Left kidney (tissue), 1 donor: ENCODE measurements at regions not wholly inside any gene's neighbourhood (a gene's known extent, or its start where the extent isn't known, plus 50 kb on each side); places are given as distances from the start of the nearest gene placed in this dataset.
"Not testable (repeated sequence)": the region's sequence is repeated elsewhere in the genome, so short reads cannot be mapped to it uniquely, and the experiment has no call there.

ENCODE experiments used
- DNase-seq: peaks from one replicate; pipeline ENCODE4 v3.0.0-alpha.2; 2013

DNA sequence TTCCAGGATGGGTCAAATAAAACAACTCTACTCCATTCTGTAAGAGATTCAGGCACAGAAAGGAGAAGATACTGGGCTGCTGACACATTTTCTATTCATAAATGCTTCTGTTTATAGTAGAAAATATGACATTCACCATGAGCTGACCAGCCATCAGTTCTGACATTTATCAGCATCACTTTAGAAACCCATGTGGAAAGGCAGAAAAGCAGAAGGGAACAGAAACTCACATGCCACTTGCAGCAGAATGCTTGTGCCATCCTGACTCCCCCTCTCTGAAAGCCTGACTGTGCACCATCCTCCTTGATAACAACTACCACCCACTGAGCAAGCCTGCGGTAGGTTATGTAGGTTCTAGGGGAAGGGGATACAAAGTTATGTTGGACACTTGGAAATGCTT, 527.7 kb downstream of the TTLL7 start:
- not testable (repeated sequence) for DNase-seq

DNA sequence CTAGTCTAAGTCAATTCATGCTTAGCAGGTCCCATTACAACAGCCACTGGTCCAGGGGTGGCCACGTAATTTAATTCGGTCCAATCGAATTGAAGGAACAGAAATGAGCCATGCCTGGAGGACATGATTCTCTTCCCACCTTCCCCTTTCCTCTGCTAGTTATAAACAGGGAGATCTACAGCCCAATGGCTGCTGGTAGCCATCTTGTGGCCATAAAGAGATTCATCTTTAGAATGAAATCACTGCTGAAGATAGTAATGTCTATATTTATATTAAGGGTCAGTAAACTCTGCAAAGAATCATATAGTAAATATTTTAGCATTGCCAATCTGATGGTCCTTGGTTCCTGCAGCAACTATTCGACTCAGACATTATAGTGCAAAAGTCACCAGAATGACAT, 530.6 kb downstream of the TTLL7 start:
- not testable (repeated sequence) for DNase-seq

DNA sequence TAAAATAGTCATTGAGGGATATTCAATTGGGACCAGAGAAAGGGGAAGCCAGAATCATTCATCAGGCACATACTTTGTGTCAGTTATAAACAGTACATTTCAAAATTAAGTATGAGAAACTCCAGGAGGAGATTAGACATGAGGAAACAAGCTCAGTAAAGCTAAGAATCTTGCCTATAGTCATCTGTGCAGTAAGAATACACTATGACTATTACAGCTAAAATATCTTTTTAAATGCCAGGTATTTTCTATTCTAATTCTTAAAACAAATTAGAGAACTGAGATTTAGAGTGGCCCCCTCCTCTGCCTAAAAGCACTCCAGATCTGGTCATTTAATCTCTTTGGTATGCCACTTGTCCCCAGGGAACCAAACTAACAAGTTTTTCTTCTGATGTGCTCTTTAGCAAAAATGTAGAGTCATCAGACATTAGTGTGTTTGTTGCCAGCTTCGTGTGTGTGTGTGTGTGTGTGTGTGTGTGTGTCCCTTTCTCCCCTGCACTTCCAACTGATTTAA, 541.1 kb downstream of the TTLL7 start:
- peak; percentile 17 for DNase-seq

DNA sequence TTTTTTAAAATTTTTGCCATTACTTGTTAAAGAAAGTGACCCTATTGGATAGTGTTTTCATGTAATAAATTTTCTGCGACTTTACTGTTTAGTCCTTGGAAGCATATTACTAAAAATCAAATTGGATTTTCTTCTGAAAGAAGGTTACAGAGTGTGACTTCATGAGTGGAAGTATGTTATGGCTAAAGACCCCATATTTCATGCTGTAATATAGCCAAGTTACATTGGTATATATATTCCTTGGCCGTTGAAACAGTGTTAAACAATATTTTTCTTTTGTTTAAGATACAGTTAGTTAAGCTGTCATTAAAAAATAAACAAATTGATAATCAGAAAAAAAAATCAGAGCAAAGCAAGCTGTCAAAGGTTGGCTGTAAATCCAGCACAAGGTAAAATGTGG, 541.7 kb downstream of the TTLL7 start:
- DNase-seq: not testable (repeated sequence)

DNA sequence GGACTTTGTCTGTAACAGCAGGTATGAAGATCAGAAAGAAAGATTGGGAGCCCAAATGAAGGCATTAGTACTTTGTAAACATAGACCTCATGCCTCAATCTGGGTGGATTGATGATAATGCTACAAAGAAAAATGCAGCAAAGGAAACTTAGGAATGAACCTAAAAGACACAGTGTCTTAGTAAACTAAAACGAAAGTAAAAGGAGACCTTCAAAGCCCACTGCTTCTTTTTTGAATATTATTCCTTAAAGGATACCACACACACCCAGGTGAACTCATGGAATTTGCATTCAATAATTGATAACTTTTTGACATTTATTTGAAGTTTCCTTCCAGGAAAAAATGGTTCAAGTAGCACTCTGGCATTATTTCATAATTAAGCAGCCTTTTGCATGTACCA, 543.2 kb downstream of the TTLL7 start:
- DNase-seq: not testable (repeated sequence)

DNA sequence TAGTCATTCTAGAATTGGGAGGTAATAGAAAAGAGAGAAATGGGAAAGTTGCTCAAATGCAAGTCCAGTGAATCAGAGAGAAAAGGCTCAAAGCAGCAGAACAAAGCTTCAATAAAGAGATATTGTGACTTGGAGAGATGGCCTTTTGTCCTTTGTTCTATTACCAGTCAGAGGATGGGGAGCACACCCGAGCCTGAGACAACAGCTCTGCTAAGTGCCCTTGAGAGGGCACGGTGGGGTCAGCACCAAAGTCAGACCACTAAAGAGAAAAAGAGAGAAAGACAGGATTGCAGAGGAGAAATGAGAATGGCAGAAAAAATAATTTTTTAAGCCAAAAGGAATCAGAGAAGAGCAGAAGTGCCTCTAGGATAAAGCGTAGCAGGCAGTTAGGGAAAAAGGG, 553.1 kb downstream of the TTLL7 start:
- DNase-seq: not testable (repeated sequence)

DNA sequence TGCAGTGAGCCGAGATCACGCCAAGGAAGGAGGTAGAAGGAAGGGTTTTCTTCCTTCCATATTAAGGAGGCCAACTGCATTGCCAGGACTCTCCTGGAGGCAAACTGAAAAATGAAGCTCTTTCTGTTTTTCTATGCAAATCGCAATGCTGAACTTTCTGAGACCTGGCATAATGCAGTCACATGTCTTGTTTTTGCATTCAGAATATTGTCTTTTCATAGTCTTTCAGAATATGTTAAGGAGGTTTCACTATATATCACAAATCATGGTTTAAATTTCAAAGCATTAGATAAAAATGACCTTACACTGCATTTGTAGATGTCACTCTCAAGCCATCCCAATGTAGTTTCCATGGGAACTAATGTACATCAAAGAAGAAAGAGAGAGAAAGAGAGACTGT, 556.5 kb downstream of the TTLL7 start:
- not testable (repeated sequence) for DNase-seq

DNA sequence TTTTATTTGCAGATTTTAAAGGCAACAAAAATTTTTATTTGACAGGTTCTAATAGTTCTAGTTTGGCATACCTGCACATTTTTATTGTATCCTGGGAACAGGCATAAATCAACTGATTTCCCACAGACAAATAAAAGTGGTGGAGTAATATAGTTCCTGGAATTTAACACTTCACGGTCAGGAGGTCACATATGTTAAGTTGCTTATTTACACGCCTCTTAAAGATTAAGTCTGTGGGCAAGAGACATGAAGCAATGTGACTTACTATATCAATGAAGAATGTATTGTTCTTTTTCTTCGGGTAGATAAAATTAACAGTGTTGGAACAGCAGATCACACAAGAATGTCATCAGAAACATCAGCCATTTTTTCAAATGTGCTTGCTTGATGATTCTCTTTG, 558.3 kb downstream of the TTLL7 start:
- DNase-seq: not testable (repeated sequence)

DNA sequence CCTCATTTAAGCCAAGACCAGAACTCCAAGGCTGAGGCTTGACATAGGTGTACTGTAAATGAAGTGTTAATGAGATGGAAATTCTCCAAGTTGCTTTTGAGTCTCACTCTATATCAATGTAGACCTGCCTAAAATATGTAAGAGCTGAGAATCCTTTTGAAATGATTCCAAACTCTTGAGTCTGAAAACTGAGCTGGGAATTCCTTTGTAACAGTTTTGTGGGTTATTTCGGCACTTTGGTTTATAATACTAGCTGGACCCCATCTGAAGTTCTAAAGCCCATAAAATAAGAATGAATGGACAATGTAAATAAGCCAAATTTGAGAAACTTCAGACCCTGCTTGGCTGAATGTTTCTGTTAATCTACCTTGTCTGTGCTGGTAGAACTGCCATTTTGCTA, 558.9 kb downstream of the TTLL7 start:
- DNase-seq: not testable (repeated sequence)

DNA sequence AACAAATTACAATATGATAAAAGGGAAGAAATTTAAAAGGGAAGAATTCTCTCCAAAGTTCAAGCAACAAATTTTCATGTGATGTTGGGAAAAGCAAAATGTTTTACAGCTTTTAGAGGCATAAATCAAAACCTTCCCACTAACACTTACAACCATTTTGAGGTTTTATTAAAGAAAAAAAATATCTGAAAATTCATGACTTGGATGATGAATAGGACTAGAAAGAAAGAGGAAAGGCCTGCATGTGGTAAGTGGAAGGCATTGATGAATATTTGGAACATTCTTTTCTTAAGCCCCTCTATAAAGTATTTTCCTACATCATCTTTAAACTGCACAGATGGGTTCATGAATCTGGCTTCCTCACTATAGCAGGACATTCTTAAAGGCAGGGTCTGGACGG, 560.6 kb downstream of the TTLL7 start:
- not testable (repeated sequence) for DNase-seq

DNA sequence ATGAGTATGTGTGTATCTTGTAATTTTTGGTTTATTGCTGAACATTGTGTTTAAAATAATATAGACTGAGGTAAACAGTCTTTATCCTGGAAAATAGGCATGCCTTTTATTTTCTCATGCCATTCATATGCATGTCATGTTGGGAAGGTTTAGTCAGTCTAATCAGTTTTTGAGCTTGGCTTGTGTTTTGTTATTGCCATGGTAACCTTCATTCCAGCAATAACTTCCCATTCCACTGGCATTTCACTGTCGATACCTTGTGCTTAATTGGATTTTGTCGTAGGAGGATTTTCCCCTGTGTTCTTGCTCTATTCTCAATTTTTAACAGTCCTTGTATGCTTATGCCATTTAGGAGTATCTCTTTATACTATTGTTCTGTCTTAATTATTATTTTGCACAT, 563.6 kb downstream of the TTLL7 start:
- DNase-seq: not testable (repeated sequence)

DNA sequence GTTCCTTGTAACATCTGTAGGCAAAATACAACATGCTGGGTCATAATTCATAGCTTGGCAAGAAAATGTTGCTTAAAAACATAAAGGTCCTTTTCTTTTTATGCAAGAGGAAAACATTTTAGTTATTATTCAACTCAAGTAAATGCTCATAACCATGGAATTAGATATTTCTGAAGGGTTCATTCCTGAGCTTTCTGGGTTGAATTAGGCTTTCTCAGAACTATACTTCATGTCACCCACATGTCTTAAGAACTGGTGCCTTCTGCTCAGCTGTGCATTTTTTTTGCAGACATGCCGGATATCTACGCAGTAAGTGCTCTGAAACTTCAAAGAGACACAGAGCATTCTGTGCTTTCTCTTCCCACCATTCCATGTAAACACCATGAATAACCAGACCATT, 571.4 kb downstream of the TTLL7 start:
- not testable (repeated sequence) for DNase-seq

DNA sequence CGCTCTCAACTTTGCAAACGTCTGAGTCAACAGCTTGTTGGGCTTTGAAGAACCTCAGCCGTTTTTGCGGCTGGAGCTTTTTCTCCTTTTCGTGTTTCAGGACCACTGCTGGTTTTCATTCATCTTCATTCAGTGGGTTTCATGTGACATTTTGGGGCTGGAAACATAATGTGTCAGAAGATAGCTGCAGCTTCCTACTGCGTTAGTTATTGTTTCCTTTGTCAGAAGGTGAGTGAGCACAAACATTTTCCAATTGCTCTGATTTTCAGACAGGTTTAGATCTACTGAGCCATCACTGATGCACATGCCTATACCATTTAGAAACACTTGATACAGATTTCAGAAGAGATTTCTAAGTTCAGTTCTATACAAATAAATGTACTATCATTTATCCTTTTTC, 575.5 kb downstream of the TTLL7 start:
- not testable (repeated sequence) for DNase-seq

DNA sequence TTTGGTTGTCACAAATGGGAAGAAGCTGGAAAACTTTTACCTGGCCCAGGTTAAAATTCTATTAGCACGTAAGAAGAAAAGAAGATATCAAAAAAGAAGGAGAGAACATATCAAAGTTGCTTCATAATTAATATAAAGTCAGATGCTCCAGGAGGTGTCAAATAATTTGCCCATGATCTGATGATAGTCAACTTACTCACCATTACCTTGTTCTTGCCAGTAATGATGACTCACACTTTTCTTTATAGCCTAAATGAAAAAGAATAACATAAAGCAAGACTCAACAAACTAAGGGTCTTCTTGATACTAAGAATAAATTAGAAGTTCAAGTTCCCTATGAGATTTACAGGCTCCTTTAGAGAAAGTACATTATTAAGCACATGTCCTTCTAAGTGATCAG, 580.4 kb downstream of the TTLL7 start:
- no peak for DNase-seq

DNA sequence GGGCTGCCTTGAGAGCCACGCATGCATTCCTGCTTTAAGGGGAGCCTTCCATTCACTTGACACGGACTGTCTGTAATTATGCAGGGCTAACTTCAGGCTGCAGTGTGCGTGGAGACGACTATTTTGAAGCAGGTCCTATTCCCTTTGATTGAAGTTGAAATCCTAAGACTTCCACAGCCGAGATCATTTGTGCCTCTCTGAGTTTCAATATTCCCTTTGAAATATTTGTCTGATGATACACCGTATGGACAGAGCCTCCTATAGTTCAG, 585.2 kb downstream of the TTLL7 start:
- DNase-seq: not testable (repeated sequence)

DNA sequence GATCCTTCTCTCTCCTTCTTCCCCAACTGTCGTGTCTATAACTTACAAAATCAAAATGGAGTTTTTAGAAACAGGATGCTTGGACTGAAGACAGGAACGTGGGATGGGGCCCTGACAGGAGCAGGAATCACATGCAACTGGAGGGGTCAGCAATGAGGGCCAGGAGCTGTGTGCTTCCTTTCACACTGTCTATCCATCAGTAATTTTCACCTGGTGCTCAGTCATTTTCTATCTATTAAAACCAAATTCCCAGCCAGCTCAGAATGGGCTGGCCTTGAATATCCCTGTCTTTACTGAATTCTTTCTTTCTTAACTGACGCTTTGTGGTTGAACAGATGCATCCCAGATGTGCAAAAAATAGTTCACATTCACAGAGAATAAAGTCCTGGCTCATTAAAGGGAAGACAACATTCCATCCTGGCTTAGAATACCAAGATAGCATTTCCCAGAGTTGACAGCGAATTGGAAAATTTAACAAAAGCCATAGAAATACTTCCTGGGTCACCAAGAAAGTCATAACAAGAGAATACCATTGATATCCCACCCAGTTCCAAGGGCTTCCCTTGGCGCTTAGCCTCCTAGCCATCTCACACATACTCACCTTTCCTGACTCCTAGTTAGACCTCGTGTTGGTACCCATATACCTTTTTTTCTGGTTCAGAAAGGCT, 588.1 kb downstream of the TTLL7 start:
- DNase-seq: not testable (repeated sequence)

DNA sequence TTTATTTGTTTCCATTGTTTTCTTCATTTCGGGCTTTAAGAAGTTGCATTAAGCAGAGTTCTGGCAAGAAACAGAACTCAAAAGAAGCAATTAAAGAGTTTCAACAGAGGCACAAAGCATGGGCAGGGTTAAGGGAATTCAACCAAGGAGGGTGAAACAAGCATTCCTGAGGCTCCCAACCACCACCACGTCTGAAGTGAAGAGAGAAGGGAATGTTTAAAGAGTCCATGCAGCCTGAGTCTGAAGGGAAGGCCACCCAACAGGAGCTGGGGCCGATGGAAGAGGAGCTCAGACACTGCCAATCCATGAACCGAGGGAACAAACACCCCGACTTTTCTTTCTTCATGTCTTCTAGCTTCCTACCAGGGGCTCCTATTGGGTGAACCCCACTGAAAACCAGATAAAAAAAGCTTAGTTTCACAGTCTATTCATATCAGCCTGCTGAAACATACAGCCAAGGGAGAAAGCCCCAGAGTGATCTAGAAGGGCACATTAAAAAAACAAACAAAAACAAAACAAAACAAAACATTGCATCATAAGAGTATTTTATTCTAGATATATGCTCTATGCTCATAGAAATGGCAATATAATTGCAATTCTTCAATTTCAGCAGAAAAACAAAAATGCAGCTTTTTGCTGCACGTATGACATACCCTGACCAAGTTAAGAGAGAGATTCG, 592.1 kb downstream of the TTLL7 start:
- DNase-seq: not testable (repeated sequence)

DNA sequence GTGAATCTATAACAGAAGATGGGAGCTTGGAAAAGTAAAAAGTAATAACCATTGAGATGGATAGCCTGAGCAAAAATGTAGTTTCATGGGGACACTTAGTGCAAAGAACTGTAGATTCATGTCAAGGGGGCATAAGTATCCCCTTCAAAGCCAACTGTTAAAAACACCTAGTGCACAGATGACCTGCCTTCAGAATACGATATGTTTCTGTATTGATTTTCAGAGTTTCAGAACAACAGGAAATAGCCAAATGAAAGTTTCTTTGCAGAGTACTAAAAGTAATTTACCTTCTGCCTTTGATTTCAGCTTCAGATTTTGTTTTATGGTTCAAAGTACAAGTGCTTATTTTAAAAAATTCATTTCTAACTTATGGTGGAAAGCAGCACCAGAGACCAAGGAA, 593.1 kb downstream of the TTLL7 start:
- not testable (repeated sequence) for DNase-seq

DNA sequence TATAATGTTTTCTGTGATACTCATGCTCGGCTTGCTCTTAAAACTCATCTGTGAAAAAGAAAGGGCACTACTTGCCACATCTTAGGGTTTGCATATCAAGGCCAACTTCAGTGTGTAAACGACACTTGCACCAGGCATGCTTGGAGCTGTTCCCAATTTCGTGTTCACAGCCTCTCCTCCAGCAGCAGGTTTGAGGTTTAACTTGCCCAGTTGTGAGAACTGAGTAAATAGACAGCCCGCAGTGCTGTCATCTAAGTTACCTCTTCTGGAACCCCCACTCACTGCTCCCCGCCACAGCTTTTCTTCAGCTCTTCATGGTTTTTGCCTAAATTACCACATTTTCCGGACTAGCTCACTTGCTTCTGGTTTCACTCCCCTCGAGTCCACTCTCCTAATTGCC, 595.4 kb downstream of the TTLL7 start:
- not testable (repeated sequence) for DNase-seq

DNA sequence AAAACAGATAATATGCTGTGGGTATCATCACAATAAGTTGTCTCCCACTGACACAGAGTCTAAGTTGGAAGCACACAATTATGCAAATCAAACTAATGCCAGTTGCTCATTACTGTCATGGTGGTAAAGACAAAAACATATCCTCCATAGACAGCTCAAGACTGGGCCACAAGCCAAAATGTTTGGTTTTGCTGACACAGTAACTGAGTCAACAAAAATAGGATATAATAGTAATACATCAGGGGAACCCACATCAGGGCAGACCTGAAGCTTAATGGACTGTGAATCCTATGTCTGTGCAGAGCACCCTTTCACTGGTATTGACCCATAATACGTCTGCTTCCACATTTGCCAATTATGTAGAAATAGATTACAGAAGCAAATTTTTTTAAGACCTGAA, 597.8 kb downstream of the TTLL7 start:
- not testable (repeated sequence) for DNase-seq

DNA sequence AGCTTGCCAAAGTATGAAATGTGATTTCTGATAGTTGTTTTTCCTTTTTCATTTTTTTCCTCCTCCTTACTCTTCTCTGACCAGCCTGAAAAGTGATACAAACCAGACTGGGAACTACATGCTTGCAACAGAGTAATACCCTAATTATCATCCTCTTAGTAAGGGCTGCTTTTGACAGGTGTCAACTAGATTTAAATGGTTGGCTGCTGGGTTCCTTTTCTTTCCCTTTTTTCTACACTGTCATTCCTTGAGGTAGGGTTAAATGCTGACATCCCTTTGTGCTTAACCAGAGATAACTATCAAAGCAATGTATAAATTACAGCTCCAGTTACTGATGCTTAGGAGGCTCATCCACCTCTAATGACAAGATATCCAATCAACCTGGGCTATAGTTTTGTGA, 598.8 kb downstream of the TTLL7 start:
- not testable (repeated sequence) for DNase-seq

DNA sequence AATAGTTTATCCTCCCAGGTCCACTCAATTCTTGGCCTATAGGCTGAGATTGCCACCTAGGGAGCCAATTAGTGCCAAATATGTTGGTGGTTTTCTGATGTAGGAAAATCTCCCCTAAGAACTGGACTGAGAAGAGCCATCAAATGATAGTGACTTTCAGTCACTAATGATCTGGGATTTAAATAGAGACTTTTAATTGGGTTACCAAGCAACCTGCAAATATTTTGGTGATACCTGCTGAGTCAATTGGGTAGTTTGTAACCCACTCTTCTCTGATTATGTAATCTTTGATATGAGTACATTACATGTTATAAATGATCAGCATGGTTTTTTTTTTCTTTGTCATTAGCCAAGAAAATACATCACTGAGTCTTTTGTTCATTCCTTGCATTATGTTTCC, 600.8 kb downstream of the TTLL7 start:
- not testable (repeated sequence) for DNase-seq

DNA sequence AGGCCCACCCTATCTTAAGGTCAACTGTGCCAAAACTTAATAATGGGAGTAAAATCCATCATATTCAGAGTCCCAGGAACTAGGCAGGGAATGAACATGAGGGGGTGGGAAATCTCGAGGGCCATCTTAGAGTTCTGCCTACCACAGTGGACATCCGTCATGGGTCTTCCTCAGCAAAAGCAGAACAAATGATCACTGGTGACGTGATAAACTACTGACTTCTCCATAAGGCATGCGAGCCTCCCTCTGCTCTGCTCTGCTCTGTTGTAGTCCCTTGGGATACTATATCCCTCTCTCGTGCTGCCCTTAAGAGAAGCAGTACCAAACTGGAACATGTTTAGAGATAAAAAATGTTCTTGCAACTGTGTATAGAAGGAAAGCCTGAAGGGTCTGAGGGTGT, 603.8 kb downstream of the TTLL7 start:
- DNase-seq: not testable (repeated sequence)

DNA sequence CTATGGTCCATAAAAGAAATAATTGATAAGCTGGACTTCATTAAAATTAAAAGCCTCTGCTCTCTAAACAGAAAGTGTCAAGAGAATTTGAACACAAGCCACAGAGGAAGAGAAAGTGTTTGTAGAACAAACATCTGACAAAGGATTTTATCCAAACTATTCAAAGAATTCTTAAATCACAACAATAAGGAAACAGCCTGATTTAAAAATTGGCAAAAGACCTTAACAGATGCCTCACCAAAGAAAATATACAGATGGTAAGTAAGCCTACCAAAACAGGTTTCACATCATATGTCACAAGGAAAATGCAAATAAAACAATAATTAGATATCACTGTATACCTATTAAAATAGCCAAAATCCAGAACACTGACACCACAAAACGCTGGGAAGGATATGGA, 612.0 kb downstream of the TTLL7 start:
- not testable (repeated sequence) for DNase-seq
